B cell (primary cell): ENCODE measurements at regions not wholly inside any gene's neighbourhood (a gene's known extent, or its start where the extent isn't known, plus 50 kb on each side); places are given as distances from the start of the nearest gene placed in this dataset.

ENCODE experiments used
- ATAC-seq: fragments of 200-7000 bp; cut with Tn5 transposase; one replicate; pipeline ENCODE4 v1.10.0; 2021; ENCODE audit warnings: low read depth, mild to moderate bottlenecking, moderate number of reproducible peaks, moderate library complexity
- CTCF ChIA-PET: fragments of 350-600 bp; sonication (Branson Sonifier 250); formaldehyde crosslinking; loops from one replicate; lab custom pipeline; 2021; ENCODE audit warnings: antibody characterized with exemption, inconsistent platforms; lab: Charles Lee
- POLR2A ChIA-PET: fragments of 350-600 bp; sonication (Branson Sonifier 250); formaldehyde crosslinking; loops from one replicate; lab custom pipeline; 2021; ENCODE audit warnings: antibody characterized with exemption; lab: Charles Lee
- DNase-seq: peaks from one replicate; pipeline ENCODE4 v3.0.0; 2013
- H2AFZ ChIP-seq: 2 replicates; pipeline ENCODE4 v1.6.1; 2012; ENCODE audit warnings: mild to moderate bottlenecking, low read depth, low read length; ENCODE audit not compliant: insufficient read depth, poor library complexity, severe bottlenecking
- H3K27ac ChIP-seq, 2 donors: 1 replicate in 1 of 2; 2 replicates in 1 of 2; pipeline ENCODE4 v1.5.1; 2012 to 2013; ENCODE audit warnings: low read length in 2 of 2, mild to moderate bottlenecking in 2 of 2, moderate library complexity in 1 of 2
- H3K27me3 ChIP-seq, 4 experiments: fragments of 200-600 bp in 1 of 4; sonication (generic) in 1 of 4; replicated peaks in 1 of 4; 1 replicate in 2 of 4; 2 replicates in 2 of 4; pipeline versions ENCODE4 v1.6.1 to v1.7.0; 2013 to 2016; ENCODE audit warnings: low read length in 3 of 4, mild to moderate bottlenecking in 2 of 4, mixed read lengths in 1 of 4, moderate library complexity in 1 of 4; ENCODE audit not compliant: insufficient read depth in 4 of 4, control insufficient read depth in 3 of 4; ENCODE audit errors: control extremely low read depth in 1 of 4
- H3K36me3 ChIP-seq, 2 experiments: replicated peaks in 1 of 2; 1 replicate in 1 of 2; 2 replicates in 1 of 2; pipeline versions ENCODE4 v1.6.1 to v1.7.1; 2013; ENCODE audit warnings: low read length in 1 of 2; ENCODE audit not compliant: insufficient read depth in 2 of 2, control insufficient read depth in 1 of 2; ENCODE audit errors: control extremely low read depth in 1 of 2, extremely low read depth in 1 of 2
- H3K4me1 ChIP-seq, 2 donors: fragments of 200-600 bp in 1 of 2; sonication (generic) in 1 of 2; 1 replicate in 1 of 2; 2 replicates in 1 of 2; pipeline versions ENCODE4 v1.5.1 to v1.6.1; 2013 to 2017; ENCODE audit warnings: low read length in 2 of 2; ENCODE audit not compliant: control insufficient read depth in 2 of 2, insufficient read depth in 2 of 2
- H3K4me2 ChIP-seq: replicated peaks from 2 replicates; pipeline ENCODE3; 2012; ENCODE audit warnings: mild to moderate bottlenecking, low read depth, low read length; ENCODE audit not compliant: poor library complexity, severe bottlenecking
- H3K4me3 ChIP-seq, 5 experiments: fragments of 200-600 bp in 1 of 5; sonication (generic) in 1 of 5; 1 replicate in 3 of 5; 2 replicates in 2 of 5; pipeline versions ENCODE4 v1.5.1 to v1.7.0; 2011 to 2016; ENCODE audit warnings: low read length in 4 of 5, mild to moderate bottlenecking in 4 of 5, low read depth in 2 of 5, control low read depth in 1 of 5, moderate library complexity in 1 of 5; ENCODE audit not compliant: insufficient read depth in 1 of 5; ENCODE audit errors: control extremely low read depth in 1 of 5, extremely low read depth in 1 of 5
- H3K79me2 ChIP-seq: fragments of 200-600 bp; sonication (generic); one replicate; pipeline ENCODE4 v1.6.0; 2016; ENCODE audit warnings: low read length; ENCODE audit not compliant: control insufficient read depth, insufficient read depth
- H3K9ac ChIP-seq: fragments of 200-600 bp; sonication (generic); 2 replicates; pipeline ENCODE4 v1.6.1; 2017; ENCODE audit warnings: mild to moderate bottlenecking, low read length, moderate library complexity
- H3K9me3 ChIP-seq, 3 donors: one replicate each; pipeline versions ENCODE4 v1.6.1 to v1.7.1; 2013; ENCODE audit warnings: low read length in 2 of 3; ENCODE audit not compliant: control insufficient read depth in 2 of 3, insufficient read depth in 1 of 3; ENCODE audit errors: control extremely low read depth in 1 of 3
- H4K20me1 ChIP-seq: 2 replicates; pipeline ENCODE4 v1.6.0; 2012; ENCODE audit warnings: mild to moderate bottlenecking, low read length; ENCODE audit not compliant: insufficient read depth, control insufficient read depth, poor library complexity, severe bottlenecking
- H3K27ac Mint-ChIP-seq: one replicate; pipeline ENCODE4 v1.8.0; 2021; ENCODE audit warnings: mixed read lengths
- H3K27me3 Mint-ChIP-seq: one replicate; pipeline ENCODE4 v1.8.0; 2021; ENCODE audit warnings: mixed read lengths
- H3K4me1 Mint-ChIP-seq: one replicate; pipeline ENCODE4 v1.8.0; 2021; ENCODE audit warnings: mixed read lengths
- H3K4me3 Mint-ChIP-seq: one replicate; pipeline ENCODE4 v1.8.0; 2021; ENCODE audit warnings: mixed read lengths
- H3K9me3 Mint-ChIP-seq: one replicate; pipeline ENCODE4 v1.8.0; 2022; ENCODE audit warnings: mixed read lengths; ENCODE audit not compliant: insufficient read depth
- CTCF ChIP-seq: fragments of 200-600 bp; IDR thresholded peaks from one replicate; pipeline ENCODE4 v1.8.0; 2022; ENCODE audit warnings: antibody characterized with exemption, mild to moderate bottlenecking
- EZH2 ChIP-seq: IDR thresholded peaks from 2 replicates; pipeline ENCODE4 v1.6.1; 2012; ENCODE audit warnings: borderline replicate concordance, low read depth, mild to moderate bottlenecking, moderate library complexity, low read length; ENCODE audit not compliant: insufficient read depth, poor library complexity, severe bottlenecking
- WGBS: methylation state at CpG from one replicate; pipeline ENCODE4 v1.1.5; 2013; ENCODE audit warnings: missing lambda C conversion rate; ENCODE audit not compliant: insufficient coverage; 5-methylcytosine and 5-hydroxymethylcytosine counted together
- intact Hi-C: fragments of 100-400 bp; cut with micrococcal nuclease; formaldehyde crosslinking; loops from one replicate; pipeline ENCODE4 v1.10.0; 2022

GRCh38 chr3:24033818-24034217, 88.7 kb downstream of the NR1D2 start:
- ATAC-seq (no peak), DNase-seq (no peak)
- ChIA-PET POLR2A (no interaction called here), CTCF (no interaction called here)
- H3K36me3 ChIP-seq: no peaks in the 10 kb centered on the region
- TF ChIP-seq EZH2 (no peak), CTCF (no peak)
- no peak overlapping the region for H2AFZ ChIP-seq
- H3K4me2 ChIP-seq: no peak overlapping the region
- H4K20me1 ChIP-seq: no peaks in the 10 kb centered on the region
- WGBS: no CpG with 5 or more reads among the region's 2 CpGs
- peaks cover 8% of the 10 kb centered on the region for H3K27me3 Mint-ChIP-seq
- H3K79me2 ChIP-seq: no peaks in the 10 kb centered on the region
- no peaks in the 10 kb centered on the region for H3K4me1 ChIP-seq
- no peak overlapping the region for H3K9ac ChIP-seq
- H3K27ac Mint-ChIP-seq: no peak overlapping the region
- peaks cover 6% of the 10 kb centered on the region for H3K9me3 Mint-ChIP-seq
- no peaks in the 10 kb centered on the region for H3K4me1 Mint-ChIP-seq
- no peak overlapping the region for H3K4me3 Mint-ChIP-seq
- no peaks in the 10 kb centered on the region for H3K9me3 ChIP-seq
- no peak overlapping the region for H3K4me3 ChIP-seq
- no peak overlapping the region for H3K27ac ChIP-seq
- H3K27me3 ChIP-seq: no peaks in the 10 kb centered on the region
- intact Hi-C loops: no loop called here

GRCh38 chr3:24034464-24034863, 89.4 kb downstream of the NR1D2 start:
- no peak overlapping the region for H3K27ac Mint-ChIP-seq
- Histone ChIP-seq H3K27me3 (no peaks in the 10 kb centered on the region), H3K36me3 (no peaks in the 10 kb centered on the region), H3K4me3 (no peak overlapping the region), H3K79me2 (no peaks in the 10 kb centered on the region), H3K9ac (no peak overlapping the region), H2AFZ (no peak overlapping the region), H3K9me3 (no peaks in the 10 kb centered on the region), H3K4me1 (no peaks in the 10 kb centered on the region), H4K20me1 (no peaks in the 10 kb centered on the region), H3K27ac (no peak overlapping the region), H3K4me2 (no peak overlapping the region)
- no peak for TF ChIP-seq CTCF
- TF ChIP-seq EZH2: no peak
- ATAC-seq (no peak), DNase-seq (no peak)
- intact Hi-C loops: no loop called here
- POLR2A ChIA-PET: no interaction called here
- CTCF ChIA-PET: no interaction called here
- peaks cover 5% of the 10 kb centered on the region for H3K27me3 Mint-ChIP-seq
- H3K4me1 Mint-ChIP-seq: no peaks in the 10 kb centered on the region
- H3K9me3 Mint-ChIP-seq: peaks cover 6% of the 10 kb centered on the region
- no peak overlapping the region for H3K4me3 Mint-ChIP-seq
